ENCODE measurements at regions not wholly inside any gene's neighbourhood (a gene's known extent, or its start where the extent isn't known, plus 50 kb on each side); places are given as distances from the start of the nearest gene placed in this dataset.

- in situ Hi-C loops (cut with HindIII; ENCODE audit: low sequenced_read_pairs): no loop called here
These were observed 88.2 kb downstream of the TMA16 start for GRCh38 chr4:163582703-163583102.

- in situ Hi-C loops (cut with HindIII; ENCODE audit: low sequenced_read_pairs): no loop called here
These were observed 93.4 kb downstream of the TMA16 start for GRCh38 chr4:163587867-163588266.

- in situ Hi-C loops (cut with HindIII; ENCODE audit: low sequenced_read_pairs): no loop called here
These were observed 94.0 kb downstream of the TMA16 start for GRCh38 chr4:163588532-163588931.

- in situ Hi-C loops (cut with HindIII; ENCODE audit: low sequenced_read_pairs): no loop called here
These were observed 95.6 kb downstream of the TMA16 start for GRCh38 chr4:163590103-163590502.

GRCh38 chr4:163590619-163591264, 96.3 kb downstream of the TMA16 start:
- in situ Hi-C loops (cut with HindIII; ENCODE audit: low sequenced_read_pairs): no loop called here

GRCh38 chr4:163591614-163592020, 97.1 kb downstream of the TMA16 start:
- in situ Hi-C loops (cut with HindIII; ENCODE audit: low sequenced_read_pairs): no loop called here

GRCh38 chr4:163592212-163592611, 97.7 kb downstream of the TMA16 start:
- in situ Hi-C loops (cut with HindIII; ENCODE audit: low sequenced_read_pairs): no loop called here

- in situ Hi-C loops (cut with HindIII; ENCODE audit: low sequenced_read_pairs): no loop called here
These were observed 101.1 kb downstream of the TMA16 start for GRCh38 chr4:163595580-163595979.

GRCh38 chr4:163598028-163598427, 103.5 kb downstream of the TMA16 start:
- in situ Hi-C loops (cut with HindIII; ENCODE audit: low sequenced_read_pairs): no loop called here

- in situ Hi-C loops (cut with HindIII; ENCODE audit: low sequenced_read_pairs): no loop called here
These were observed 104.0 kb downstream of the TMA16 start for GRCh38 chr4:163598489-163598888.

GRCh38 chr4:163600727-163601126, 106.2 kb downstream of the TMA16 start:
- in situ Hi-C loops (cut with HindIII; ENCODE audit: low sequenced_read_pairs): no loop called here

GRCh38 chr4:163603257-163603656, 108.8 kb downstream of the TMA16 start:
- in situ Hi-C loops (cut with HindIII; ENCODE audit: low sequenced_read_pairs): no loop called here

- in situ Hi-C loops (cut with HindIII; ENCODE audit: low sequenced_read_pairs): no loop called here
These were observed 112.6 kb downstream of the TMA16 start for GRCh38 chr4:163606896-163607691.

GRCh38 chr4:163609019-163609418, 114.5 kb downstream of the TMA16 start:
- in situ Hi-C loops (cut with HindIII; ENCODE audit: low sequenced_read_pairs): no loop called here

GRCh38 chr4:163610648-163611047, 116.2 kb downstream of the TMA16 start:
- in situ Hi-C loops (cut with HindIII; ENCODE audit: low sequenced_read_pairs): no loop called here

GRCh38 chr4:163611182-163611581, 116.7 kb downstream of the TMA16 start:
- in situ Hi-C loops (cut with HindIII; ENCODE audit: low sequenced_read_pairs): no loop called here

GRCh38 chr4:163611784-163612445, 117.4 kb downstream of the TMA16 start:
- in situ Hi-C loops (cut with HindIII; ENCODE audit: low sequenced_read_pairs): no loop called here

GRCh38 chr4:163612762-163613161, 118.3 kb downstream of the TMA16 start:
- in situ Hi-C loops (cut with HindIII; ENCODE audit: low sequenced_read_pairs): no loop called here

GRCh38 chr4:163613383-163613782, 118.9 kb downstream of the TMA16 start:
- in situ Hi-C loops (cut with HindIII; ENCODE audit: low sequenced_read_pairs): no loop called here

GRCh38 chr4:163614866-163615265, 120.4 kb downstream of the TMA16 start:
- in situ Hi-C loops (cut with HindIII; ENCODE audit: low sequenced_read_pairs): no loop called here

GRCh38 chr4:163618845-163619244, 124.4 kb downstream of the TMA16 start:
- in situ Hi-C loops (cut with HindIII; ENCODE audit: low sequenced_read_pairs): no loop called here

GRCh38 chr4:163620738-163621137, 126.2 kb downstream of the TMA16 start:
- in situ Hi-C loops (cut with HindIII; ENCODE audit: low sequenced_read_pairs): no loop called here

All from DLD1 (cell line).